GM19025 (cell line): ENCODE measurements at regions not wholly inside any gene's neighbourhood (a gene's known extent, or its start where the extent isn't known, plus 50 kb on each side); places are given as distances from the start of the nearest gene placed in this dataset.

ENCODE experiments used
- ATAC-seq: cut with Tn5 transposase; IDR thresholded peaks from one replicate; pipeline ENCODE4 v1.9.1; 2021; ENCODE audit warnings: mild to moderate bottlenecking, low read depth, moderate library complexity; ENCODE audit not compliant: unreplicated experiment

DNA sequence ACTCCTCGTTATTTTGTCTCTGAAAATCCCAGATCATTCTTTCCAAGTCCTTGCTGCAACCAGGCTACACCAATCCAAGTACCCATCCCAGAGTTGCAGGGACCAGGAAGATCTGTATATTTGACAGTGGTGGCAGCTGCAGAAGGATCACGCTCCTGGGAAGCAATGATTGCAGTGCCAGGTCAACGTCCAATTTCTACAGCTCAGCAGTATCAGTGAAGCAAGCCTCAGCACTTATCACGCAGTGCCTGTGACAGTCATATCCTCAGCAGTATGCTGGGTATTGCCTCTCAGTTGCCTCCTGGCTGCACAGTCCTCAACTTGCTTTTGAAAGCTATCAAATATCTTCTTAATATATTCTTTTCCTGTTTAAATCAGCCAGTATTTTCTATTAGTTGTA lies 66.7 kb downstream of the BARHL2 start:
- ATAC-seq = no peak

DNA sequence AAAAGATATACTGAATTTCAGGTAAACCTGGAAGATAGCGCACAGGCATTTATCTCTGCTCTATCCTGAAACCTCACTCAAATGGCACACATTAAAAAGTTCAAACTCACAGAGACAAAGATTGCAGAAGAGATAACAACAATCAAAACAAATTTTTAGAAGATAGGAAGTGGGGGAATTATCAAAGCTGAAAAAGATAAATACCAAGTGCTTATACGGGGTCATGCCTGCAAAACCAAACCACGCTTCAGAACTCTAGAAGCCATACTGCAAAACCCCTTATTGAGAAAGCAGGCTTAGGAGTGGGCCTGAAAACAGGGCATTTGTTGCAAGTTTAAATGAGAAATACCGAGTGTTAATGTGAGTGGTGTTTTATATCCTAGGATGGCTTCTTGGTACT lies 76.8 kb downstream of the BARHL2 start:
- no peak for ATAC-seq

DNA sequence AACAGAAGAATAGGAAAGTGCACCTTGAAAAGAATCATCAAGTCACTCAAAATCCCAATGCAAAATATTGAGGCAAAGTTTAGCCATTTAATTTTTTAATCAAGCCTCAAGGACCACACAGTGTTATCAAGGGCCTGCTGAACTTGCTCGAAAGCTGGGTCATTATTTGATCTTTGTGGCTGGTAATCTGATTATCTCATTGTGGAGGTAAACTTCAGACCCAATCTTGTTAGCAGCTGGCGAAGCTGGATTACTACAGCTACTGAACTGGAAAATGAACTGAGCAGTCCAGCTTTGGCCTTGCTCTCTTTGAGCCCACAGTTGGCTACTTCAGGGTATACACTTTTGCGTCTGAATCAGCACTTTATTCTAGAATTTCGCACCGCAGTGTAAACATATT lies 94.4 kb downstream of the BARHL2 start:
- ATAC-seq = no peak

DNA sequence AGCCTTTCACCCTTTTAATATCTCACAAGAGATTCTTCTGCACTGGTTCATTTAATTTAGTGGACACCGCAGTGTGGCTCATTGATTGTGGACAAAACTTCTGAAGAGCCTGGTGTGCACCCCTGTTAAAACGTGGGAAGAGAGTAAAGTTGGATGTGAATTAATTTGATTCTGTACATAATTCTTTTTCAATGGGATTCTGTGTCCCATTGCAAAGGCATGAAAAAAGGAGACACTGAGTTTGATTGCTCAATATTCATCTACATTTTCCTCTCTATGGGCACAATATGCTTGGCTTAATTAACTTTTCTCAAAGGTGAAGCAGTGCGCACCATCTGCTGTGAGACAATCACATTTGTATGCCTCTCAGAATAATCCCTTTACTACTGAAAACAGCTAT lies 95.1 kb downstream of the BARHL2 start:
- no peak for ATAC-seq

DNA sequence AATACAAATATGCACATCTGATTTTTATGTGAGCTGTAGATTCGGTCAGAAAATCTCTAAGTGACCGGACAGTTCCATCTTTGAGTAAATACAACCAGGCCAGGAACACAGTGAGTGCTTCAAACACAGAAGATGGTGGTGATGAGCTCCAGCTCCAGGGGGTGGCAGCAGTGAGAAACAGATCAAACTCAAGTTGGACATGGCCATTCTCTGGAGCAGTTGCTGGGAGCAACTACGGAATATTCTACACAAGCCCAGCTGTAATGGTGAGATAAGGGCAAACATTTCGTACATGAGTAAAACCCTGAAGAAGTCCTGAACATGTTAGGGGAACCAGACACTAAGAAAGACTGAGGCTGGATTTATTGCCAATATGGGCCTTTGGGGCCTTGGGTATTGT lies 100.7 kb downstream of the BARHL2 start:
- no peak for ATAC-seq

DNA sequence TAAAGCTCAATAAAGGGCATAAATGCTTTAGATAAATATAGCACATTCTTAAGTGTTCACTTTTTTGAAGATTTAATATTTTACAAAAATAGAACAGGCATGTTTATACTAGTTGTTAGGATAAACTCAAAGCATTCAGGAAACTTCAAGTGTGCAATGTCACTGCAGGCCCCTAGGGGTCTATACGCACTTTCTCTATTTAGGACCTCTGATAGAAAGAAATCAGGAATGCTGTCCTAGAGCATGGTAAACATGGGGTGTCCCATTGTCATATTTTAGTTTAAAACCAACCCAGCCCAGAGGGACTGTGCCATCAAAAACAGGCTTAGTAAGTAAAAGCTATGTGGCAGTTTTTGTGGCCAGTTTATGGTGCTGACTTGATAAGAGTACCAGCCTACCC lies 102.2 kb downstream of the BARHL2 start:
- ATAC-seq = no peak

DNA sequence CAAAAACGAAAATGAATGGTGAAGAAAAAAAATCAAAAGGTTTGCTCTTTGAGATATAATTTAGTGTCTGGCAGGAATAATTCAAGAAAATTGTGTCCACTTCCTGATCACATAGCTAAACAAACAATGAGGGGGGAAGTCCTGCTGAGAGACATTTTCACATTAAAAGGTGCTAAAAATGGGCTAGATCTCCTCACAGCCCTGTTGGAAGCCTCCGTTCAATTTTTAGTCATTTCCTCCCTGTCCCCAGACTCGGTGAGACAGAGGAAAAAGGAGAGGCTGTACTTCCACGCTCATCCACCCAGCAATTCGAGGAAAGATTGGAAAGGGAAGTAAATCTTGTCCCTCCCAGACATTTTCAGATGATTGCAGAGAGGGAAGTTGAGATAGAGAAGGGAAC lies 103.7 kb downstream of the BARHL2 start:
- ATAC-seq = no peak

DNA sequence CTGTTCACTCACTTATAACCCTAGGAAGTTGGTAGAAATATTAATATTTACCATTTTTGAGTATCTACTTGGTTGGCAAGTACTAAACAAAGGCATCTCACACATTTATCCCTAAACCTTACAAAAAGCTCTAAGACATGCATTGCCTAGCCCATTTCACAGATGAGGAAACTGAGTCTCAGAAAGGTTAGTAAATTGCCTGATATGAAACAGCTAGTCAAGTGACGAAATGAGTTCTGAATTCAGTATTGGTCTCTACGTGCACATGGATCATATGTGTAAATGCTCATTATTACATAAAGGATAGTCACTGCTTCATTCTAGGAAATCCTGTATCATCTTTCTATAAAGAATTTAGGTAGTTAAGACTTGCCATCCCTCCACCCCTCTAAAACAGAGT lies 105.1 kb downstream of the BARHL2 start:
- no peak for ATAC-seq

DNA sequence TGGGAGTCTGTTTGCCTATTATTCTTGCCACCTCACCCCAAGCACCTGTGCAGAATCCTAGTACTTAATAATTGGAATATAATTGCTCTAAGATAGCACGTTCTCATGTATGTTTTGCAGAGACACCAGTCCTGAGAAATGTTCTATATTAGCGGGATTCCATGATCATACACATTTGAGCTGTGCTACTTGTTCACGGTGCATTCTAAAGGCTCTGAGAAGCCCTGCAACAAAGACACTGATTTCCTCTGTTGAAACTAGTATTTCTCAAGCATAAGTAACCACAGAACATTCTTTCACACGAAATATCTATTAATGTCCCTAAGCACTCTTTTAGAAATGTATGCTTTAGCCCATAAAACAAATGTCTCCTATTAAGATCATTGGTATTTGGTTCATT lies 109.4 kb downstream of the BARHL2 start:
- no peak for ATAC-seq

DNA sequence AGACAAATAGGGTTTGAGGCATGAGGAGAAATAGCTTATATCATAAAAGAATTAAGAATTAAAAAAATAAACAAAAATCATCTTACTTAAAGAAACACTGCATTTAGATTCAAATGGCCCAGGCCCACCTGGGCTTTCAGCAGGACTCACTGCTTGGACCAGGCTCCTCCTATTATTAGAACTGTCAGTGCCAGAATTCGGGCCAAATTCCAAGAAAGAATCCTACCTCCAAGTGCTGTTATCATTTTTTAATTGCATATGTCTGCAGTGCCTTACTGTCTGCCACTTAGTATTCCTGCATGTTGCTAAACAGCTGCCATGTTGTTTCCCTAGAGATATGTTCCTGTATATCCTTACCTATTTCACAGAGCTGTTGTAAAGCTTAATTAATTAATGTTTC lies 112.0 kb downstream of the BARHL2 start:
- no peak for ATAC-seq

DNA sequence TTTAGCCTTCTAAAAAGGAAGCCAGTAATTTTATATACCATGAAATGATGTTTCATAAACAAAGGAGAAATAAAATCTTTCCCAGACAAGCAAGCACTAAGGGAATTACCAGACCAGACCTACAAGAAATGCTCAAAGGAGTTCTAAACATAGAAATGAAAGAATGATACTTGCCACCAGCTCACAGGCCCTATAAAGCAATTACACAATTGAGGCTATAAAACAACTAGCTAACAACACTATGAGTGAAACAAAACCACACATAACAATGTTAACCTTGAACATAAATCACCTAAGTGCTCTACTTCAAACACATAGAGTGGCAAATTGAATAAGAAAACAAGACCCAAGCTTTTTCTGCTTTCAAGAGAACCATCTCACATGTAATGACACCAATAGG lies 123.8 kb downstream of the BARHL2 start:
- ATAC-seq = no peak

DNA sequence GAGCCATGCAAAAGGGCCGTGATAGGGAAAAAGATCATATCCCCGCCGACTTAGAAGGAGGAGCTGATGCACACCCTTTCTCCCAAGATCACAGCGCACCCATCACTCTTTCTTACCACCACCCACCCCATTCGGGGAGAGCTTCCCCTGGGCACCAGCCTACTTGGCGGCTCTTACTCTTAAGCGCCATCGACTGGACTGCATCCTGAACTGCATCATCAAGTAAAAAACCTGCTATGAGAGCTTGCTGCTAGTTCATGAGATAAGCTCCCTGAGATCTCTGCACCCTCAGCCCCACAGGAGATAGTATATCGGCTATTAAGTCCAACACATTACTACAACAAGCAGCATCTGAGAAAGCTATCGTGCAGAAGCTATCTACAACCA lies 125.1 kb downstream of the BARHL2 start:
- ATAC-seq = no peak

DNA sequence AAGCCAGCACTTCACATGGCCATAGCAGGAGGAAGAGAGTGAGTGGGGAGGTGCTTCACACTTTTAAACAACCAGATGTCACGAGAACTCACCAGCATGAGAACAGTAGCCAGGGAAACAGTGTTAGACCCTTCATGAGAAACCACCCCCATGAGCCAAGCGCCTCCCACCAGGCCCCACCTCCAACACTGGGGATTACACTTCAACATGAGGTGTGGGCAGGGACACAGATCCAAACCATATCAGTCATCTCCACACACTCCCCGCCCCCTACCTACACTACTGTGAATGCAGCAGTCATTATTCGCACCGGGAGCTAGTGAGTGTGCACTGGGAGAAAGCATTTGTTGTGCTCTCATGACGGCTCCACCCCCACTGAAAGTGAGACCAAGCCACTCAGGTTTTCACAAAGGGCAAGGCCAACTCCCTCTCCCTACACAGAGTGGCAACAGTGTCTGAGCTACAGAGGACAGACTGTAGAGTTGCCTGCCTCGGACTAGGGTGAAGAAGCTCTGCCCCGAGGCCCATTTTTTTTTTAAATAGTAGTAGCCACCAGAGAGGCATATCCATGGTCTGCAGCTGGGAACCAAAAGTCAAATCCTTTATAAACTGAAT lies 125.6 kb downstream of the BARHL2 start:
- no peak for ATAC-seq

DNA sequence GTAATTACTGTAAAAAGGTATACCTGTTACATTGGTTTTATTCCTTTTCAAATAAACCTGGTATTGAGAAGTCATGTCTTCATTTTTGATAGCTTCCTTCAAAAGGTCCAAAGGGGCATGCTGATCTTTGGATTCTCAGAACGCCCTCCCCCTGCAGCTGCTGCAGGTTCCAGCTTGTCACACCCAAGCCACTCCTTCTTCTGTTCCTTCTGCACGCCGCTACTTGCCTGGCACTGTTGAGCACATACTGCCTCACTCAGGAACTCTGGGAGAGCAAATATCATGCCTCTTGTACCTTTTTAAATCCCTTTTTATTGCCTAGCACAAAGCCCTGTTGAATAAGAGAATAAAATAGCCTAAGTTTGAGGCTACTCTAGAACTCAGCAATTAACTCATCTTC lies 136.9 kb downstream of the BARHL2 start:
- ATAC-seq = no peak

DNA sequence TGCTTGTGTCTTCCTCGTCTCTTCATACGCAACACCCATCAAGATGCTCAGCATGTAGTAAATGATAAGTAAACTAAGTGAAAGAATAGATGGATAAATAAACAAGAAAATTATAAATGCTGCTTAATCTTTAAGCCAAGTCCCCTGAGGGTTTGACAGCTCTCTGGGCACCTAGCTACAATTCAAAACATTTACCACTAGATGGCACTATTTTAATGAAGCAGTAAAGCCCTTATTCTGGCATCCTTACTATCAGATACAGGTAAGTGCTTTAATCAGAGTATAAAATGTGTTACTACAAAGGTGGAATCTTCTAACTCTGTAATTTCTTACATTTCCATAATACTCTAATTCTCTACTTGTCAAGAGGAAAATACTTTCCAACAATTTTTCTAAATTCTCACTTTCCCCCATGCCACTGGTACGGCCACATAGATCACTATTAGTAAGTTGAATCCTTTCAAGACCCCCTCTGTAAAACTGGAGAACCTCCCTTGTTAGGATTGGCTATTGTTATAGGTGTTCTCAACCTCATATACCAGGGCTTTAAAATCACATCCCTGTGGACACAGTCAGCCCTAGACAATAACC lies 137.8 kb downstream of the BARHL2 start:
- ATAC-seq = peak; percentile 60

DNA sequence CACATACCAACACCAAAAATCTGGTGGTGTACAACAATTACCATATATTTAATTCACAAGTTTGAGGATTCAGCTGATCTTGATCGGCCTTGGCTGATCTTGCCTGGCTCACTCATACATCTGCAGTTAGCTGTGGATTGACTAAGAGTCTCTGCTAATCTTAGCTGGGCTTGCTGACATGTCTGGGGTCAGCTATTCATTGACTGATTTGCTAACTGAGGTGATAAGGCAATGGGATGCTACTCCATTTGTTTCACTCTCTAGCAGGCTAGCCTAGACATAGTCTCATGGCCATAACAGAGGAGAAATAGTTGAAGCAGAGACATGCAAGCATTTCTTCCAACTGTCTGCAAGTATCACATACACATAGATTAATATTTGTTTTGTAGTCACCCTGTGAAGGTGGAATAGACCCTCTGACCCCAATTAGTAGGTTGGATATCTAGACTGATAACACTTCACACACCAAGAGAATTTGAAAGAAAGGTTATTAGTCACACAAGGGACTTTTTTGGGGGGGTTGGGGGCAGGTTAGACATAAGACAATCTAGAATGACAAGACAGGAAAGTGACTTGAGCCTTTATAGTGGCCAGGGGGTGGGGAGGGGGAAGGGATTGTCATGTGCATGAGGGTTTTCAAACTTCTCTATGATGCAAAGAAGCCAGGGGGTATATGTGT lies 142.3 kb downstream of the BARHL2 start:
- ATAC-seq = no peak

DNA sequence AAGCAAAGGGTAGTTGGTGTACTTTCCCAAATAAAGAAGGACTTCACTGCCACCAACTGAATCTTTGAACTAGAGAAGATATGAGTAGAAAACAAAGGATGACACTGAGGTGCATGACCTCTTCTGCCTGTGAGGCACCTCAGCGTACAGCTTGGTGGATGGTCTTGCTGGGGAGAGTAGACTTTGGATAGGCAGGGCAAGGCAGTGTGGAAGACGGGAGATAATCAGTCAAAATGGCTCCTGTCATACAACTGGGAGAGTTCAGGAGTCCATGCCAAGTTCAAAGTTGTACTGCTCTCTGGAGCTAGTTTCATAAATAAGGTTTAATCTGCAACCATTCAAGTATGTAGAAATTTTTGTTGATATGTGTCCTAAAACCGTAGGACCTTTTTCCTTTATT lies 143.4 kb downstream of the BARHL2 start:
- no peak for ATAC-seq

DNA sequence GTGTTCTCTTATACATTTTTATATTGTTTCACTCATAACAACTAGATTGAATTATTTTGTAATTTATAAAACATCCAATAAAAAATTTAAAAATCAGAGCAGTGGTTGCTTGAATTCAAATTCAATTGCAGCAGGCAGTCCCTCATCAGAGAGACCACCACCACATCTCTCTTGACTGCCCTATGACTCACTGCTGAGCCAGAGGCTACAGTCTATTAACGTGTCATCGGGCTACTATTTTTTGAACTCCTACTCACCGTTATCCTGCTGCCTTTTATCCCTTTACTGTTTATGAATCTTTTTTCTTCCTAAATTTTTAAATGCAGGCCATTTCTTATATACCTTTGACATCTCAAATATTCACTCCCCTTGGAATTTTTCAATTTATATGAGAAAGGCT lies 144.7 kb downstream of the BARHL2 start:
- no peak for ATAC-seq

DNA sequence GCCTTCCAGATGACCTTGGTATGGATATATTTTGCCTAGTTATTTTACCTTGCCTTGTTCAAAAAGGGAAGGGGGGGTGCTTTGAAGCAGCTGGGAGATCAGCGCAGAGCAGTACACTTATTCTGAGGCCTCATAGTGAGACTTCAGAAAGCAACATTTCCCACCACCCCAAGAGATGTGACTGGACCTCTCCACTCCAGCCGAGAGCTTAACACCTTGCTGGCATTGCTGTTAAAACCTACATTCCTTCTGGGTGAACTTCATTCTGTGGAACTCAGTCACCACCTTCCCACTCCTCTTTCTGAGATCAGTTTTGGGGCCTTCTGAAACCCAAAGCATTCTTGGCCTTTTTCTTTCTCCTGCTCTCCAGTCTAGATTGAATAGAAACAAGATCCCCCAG lies 148.7 kb downstream of the BARHL2 start:
- no peak for ATAC-seq

DNA sequence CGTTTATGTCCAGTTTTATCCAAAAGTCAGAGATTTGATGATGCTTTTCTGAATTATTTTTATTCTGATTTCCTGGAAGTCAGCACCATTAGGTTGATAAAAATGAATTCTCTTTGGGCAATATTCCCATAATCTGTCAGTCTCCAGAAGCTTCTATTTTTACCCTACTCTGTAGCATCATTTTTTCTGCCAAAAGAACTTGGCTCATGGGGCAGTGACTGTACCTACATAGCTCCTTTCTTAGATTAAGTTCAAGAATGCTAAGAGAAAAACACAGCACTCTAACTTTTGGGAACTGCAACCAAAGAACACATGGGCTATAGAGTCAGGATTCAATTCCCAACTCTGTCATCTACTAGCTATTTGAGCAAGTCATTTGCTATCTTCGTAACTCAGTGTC lies 152.9 kb downstream of the BARHL2 start:
- ATAC-seq = no peak

DNA sequence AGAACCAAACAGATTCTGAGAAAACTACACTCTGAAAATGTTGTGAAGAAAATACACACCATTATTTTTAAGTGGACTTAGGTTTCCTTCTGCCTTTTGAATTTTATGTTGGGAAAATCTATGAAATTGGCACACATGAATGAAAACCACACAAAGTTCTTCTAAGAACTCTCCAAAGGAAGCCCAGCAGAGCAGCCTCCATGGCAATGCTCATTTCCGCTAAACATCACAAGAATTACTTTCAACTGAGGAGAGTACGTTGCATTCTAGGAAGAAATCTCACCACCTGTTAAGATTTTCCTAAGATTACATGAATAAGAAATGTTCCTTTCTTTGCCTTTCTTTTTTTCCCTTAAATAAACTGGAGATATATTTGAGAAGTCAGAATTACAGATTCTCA lies 154.2 kb downstream of the BARHL2 start:
- no peak for ATAC-seq

DNA sequence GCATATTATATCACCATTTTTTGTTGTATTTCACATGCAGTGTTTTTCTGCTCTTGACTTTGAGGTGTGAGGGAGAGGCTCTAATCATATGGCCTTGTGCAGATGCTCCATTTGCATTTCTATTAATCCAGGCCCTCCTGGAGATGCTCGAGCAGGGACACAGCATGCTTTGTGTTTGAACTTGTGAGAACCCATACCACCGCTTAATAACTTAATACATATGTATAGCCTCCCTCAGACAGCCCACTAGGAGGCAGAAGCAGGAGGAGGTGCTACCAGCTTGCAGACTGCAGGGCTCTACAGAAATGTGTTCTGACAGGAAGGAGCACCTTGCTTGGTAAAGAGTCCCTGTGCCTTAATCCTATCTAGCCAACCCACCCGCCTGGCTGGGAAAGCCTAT lies 155.2 kb downstream of the BARHL2 start:
- ATAC-seq = no peak
